Breast epithelium (tissue), 3 donors: ENCODE measurements at regions not wholly inside any gene's neighbourhood (a gene's known extent, or its start where the extent isn't known, plus 50 kb on each side); places are given as distances from the start of the nearest gene placed in this dataset.

ENCODE experiments used
- CTCF ChIP-seq, 3 donors: fragments of 450-650 bp; IDR thresholded peaks; one replicate each; pipeline ENCODE4 v1.5.1; 2016 to 2017; ENCODE audit warnings: antibody characterized with exemption in 3 of 3, mild to moderate bottlenecking in 3 of 3, moderate library complexity in 3 of 3
- POLR2A ChIP-seq: fragments of 450-650 bp; IDR thresholded peaks from one replicate; pipeline ENCODE4 v1.6.1; 2016; ENCODE audit warnings: antibody characterized with exemption, mild to moderate bottlenecking, moderate library complexity

DNA sequence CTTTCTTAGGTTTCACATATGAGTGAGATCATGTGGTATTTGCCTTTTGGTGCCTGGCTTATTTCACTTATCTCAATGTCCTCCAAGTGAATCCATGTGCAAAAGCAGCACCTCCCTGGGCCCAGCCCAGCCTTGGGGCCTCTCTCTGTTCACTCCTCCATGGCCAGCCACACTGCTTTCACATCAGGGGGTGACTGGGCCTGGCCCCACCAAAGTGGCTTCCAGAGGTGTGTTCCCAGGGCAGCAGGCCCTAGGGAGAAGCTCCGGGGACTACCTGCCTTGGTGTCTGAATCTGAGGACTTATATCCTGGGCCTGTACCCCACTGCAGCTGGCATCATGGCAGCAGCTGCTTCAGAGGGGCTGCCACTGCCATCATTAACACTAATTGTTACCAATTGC, 829.9 kb upstream of the SLITRK5 start:
- no peak for TF ChIP-seq CTCF (IDR thresholded peaks at IDR 0.05)
- no peak for TF ChIP-seq POLR2A
